Prostate gland (tissue), 2 donors: ENCODE measurements at regions not wholly inside any gene's neighbourhood (a gene's known extent, or its start where the extent isn't known, plus 50 kb on each side); places are given as distances from the start of the nearest gene placed in this dataset.

Source experiments
- CTCF ChIP-seq, 4 experiments: fragments of 200-600 bp in 2 of 4; fragments of 450-650 bp in 2 of 4; sonication (generic) in 2 of 4; IDR thresholded peaks; 1 replicate in 3 of 4; 2 replicates in 1 of 4; pipeline ENCODE4 v1.5.1; 2016 to 2019; ENCODE audit warnings: antibody characterized with exemption in 4 of 4, mild to moderate bottlenecking in 2 of 4, moderate library complexity in 2 of 4
- POLR2A ChIP-seq: fragments of 450-650 bp; IDR thresholded peaks from one replicate; pipeline ENCODE4 v1.6.1; 2016; ENCODE audit warnings: antibody characterized with exemption, mild to moderate bottlenecking
- POLR2AphosphoS5 ChIP-seq: sonication (generic); formaldehyde crosslinking; IDR thresholded peaks from one replicate; pipeline ENCODE4 v1.6.1; 2017; ENCODE audit warnings: antibody characterized with exemption

DNA sequence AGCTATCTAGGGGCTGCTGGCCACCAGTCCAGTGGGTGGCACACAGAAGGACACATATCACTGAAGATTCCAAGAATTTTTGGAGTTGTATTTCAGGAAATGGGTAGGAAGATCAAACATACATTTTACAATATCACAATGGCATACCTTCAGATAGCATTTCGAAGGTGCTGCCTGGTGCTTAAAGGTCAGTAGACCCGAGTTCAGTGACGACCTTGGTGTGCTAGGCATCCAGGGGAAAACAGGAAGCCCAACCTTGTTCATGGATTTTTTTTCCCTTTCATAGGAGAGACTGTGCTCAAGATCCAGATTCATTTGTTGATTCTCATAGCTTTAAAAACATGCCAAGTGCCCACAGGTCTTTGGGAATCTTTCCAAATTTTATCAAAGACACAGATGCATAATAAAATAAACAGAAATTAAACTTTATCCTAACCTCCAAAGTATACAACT lies 51.0 kb upstream of the RCBTB2 start:
- TF ChIP-seq POLR2A (no peak), CTCF (IDR thresholded peaks at IDR 0.05) (no peak), POLR2AphosphoS5 (no peak)
